ENCODE measurements at regions not wholly inside any gene's neighbourhood (a gene's known extent, or its start where the extent isn't known, plus 50 kb on each side); places are given as distances from the start of the nearest gene placed in this dataset.
"Not testable (repeated sequence)": the region's sequence is repeated elsewhere in the genome, so short reads cannot be mapped to it uniquely, and the experiment has no call there.

DNA sequence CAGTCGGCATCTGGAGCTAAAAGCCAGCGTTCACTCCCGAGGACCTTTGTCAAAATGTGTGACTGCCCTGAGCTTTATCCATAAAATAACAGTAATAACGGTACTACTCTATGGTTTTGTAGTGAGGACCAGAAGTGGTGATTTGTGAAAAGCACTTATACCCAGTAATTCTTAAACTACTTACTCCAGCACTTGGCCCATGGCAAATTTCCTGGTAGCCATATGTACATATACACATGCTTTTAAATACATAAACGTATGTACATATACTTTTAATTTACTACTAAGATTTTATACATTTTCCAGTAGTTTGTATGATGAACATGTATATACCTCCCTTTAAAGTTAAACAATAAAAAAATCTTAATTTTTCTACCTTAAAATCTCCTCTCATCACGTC is 163.8 kb upstream of the TMEM132C start:
- Mint-ChIP-seq H3K4me3 (ENCODE audit: low read depth) (no peak overlapping the region), H3K27ac (no peak overlapping the region), H3K27me3 (peaks cover 3% of the 10 kb centered on the region), H3K4me1 (ENCODE audit: low read depth) (peaks cover 3% of the 10 kb centered on the region), H3K9me3 (ENCODE audit: low read depth) (peaks cover 5% of the 10 kb centered on the region), H3K36me3 (ENCODE audit: insufficient read depth) (no peaks in the 10 kb centered on the region)
- no peak for DNase-seq (ENCODE audit: low spot score, unreplicated experiment)
- TF ChIP-seq, protein P1, sequence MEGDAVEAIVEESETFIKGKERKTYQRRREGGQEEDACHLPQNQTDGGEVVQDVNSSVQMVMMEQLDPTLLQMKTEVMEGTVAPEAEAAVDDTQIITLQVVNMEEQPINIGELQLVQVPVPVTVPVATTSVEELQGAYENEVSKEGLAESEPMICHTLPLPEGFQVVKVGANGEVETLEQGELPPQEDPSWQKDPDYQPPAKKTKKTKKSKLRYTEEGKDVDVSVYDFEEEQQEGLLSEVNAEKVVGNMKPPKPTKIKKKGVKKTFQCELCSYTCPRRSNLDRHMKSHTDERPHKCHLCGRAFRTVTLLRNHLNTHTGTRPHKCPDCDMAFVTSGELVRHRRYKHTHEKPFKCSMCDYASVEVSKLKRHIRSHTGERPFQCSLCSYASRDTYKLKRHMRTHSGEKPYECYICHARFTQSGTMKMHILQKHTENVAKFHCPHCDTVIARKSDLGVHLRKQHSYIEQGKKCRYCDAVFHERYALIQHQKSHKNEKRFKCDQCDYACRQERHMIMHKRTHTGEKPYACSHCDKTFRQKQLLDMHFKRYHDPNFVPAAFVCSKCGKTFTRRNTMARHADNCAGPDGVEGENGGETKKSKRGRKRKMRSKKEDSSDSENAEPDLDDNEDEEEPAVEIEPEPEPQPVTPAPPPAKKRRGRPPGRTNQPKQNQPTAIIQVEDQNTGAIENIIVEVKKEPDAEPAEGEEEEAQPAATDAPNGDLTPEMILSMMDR (IDR thresholded peaks at IDR 0.05; ENCODE audit: unreplicated experiment) = no peak

DNA sequence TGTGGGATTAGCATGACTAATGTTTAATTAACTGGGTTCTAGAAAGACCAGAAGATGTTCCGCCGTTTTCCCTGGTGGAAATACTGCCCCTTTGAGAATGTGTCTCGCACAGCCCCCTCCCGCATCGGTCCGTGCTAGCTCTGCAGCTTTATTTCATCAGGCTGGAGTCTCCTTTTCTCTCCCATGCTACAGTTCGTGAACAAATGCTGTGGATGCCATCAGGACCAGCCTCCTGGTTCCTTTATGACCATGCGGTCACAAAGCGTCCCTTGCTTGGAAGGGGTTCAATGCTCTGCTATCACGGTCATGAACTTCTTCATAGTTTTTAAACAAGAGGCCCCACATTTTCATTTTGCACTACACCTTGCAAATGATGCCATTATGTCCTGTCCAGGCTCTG is 157.7 kb upstream of the TMEM132C start:
- no peak overlapping the region for H3K27ac Mint-ChIP-seq
- H3K4me3 Mint-ChIP-seq (ENCODE audit: low read depth) = no peak overlapping the region
- DNase-seq (ENCODE audit: low spot score, unreplicated experiment) = no peak
- H3K27me3 Mint-ChIP-seq = peaks cover 5% of the 10 kb centered on the region
- no peaks in the 10 kb centered on the region for H3K36me3 Mint-ChIP-seq (ENCODE audit: insufficient read depth)
- TF ChIP-seq, protein P1 (IDR thresholded peaks at IDR 0.05; ENCODE audit: unreplicated experiment) = no peak
- H3K9me3 Mint-ChIP-seq (ENCODE audit: low read depth) = peaks cover 3% of the 10 kb centered on the region
- H3K4me1 Mint-ChIP-seq (ENCODE audit: low read depth) = peaks cover 2% of the 10 kb centered on the region

DNA sequence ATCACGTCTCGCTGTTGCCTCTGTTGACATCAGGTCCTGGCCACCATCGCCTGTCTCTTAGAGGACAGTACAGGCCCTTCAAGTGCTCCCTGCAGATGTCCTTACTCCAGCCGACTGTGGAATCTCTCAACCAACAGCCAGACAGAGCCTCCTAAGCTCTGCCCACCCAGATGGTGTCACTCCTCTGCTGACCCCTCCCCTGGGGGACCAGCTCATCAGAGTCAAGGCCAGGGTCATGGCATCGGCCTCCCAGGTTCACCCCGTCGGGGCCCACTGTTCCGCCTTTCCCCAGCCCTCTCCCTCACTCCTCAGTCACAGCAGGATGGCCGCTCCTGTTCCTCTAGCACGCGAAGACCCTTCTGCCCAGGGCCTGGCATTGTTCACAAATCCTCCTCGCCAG is 157.3 kb upstream of the TMEM132C start:
- Mint-ChIP-seq H3K36me3 (ENCODE audit: insufficient read depth) (no peaks in the 10 kb centered on the region), H3K9me3 (ENCODE audit: low read depth) (peaks cover 3% of the 10 kb centered on the region), H3K27me3 (peaks cover 5% of the 10 kb centered on the region), H3K4me3 (ENCODE audit: low read depth) (no peak overlapping the region), H3K27ac (no peak overlapping the region), H3K4me1 (ENCODE audit: low read depth) (peaks cover 1% of the 10 kb centered on the region)
- TF ChIP-seq, protein P1 (IDR thresholded peaks at IDR 0.05; ENCODE audit: unreplicated experiment) = no peak
- DNase-seq (ENCODE audit: low spot score, unreplicated experiment) = no peak

DNA sequence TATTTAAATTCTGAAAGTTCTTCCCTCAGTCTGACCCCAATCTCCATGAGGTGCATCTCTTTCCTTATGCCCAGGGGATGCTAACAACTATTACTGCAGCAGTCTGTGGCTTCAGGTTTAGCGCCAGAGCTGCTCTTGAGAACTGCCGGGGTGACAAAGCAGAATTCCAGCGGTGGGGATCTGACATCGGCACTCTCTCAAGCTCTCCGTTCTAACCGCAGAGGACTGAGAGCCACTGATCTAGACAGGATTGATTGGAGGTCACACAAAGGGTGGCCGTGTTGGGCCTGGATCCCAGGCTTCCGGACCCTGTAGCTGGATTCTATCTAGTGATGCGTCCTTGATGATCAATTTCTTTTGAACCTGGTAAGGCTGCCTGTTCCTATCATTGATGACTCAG is 155.6 kb upstream of the TMEM132C start:
- Mint-ChIP-seq H3K27me3 (peaks cover 5% of the 10 kb centered on the region), H3K4me3 (ENCODE audit: low read depth) (no peak overlapping the region), H3K9me3 (ENCODE audit: low read depth) (peaks cover 3% of the 10 kb centered on the region), H3K27ac (no peak overlapping the region), H3K4me1 (ENCODE audit: low read depth) (peaks cover 1% of the 10 kb centered on the region), H3K36me3 (ENCODE audit: insufficient read depth) (no peaks in the 10 kb centered on the region)
- DNase-seq (ENCODE audit: low spot score, unreplicated experiment) = no peak
- TF ChIP-seq, protein P1 (IDR thresholded peaks at IDR 0.05; ENCODE audit: unreplicated experiment) = no peak

DNA sequence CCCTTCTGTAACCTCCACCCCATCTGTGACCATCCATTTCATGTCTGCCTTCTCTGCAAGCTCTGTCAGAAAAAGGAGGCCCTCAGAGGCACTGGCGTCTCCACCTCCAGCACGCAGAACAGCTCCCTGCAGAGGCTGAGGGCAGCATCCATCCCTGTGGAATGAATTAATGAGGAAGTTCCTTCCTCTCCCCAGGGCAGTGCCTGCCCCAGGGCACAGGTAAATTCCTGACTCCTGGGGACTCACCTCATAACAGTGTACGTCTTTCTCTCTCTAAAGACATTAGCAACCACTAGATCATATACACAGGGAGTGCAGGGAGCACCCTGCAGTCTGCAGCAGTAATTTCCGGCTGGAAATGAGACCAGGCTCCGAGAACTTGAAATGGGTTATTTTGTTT is 155.0 kb upstream of the TMEM132C start:
- peaks cover 3% of the 10 kb centered on the region for H3K9me3 Mint-ChIP-seq (ENCODE audit: low read depth)
- peaks cover 5% of the 10 kb centered on the region for H3K27me3 Mint-ChIP-seq
- H3K4me3 Mint-ChIP-seq (ENCODE audit: low read depth) = no peak overlapping the region
- H3K27ac Mint-ChIP-seq = no peak overlapping the region
- DNase-seq (ENCODE audit: low spot score, unreplicated experiment) = no peak
- no peaks in the 10 kb centered on the region for H3K36me3 Mint-ChIP-seq (ENCODE audit: insufficient read depth)
- TF ChIP-seq, protein P1 (IDR thresholded peaks at IDR 0.05; ENCODE audit: unreplicated experiment) = no peak
- H3K4me1 Mint-ChIP-seq (ENCODE audit: low read depth) = peaks cover 1% of the 10 kb centered on the region

DNA sequence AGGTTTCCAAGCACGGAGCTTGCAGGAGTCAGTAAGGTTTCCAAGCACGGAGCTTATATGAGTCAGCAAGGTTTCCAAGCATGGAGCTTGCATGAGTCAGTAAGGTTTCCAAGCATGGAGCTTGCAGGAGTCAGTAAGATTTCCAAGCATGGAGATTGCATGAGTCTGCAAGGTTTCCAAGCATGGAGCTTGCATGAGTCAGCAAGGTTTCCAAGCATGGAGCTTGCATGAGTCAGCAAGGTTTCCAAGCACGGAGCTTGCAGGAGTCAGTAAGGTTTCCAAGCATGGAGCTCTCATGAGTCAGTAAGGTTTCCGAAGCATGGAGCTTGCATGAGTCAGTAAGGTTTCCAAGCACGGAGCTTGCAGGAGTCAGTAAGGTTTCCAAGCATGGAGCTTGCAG is 153.7 kb upstream of the TMEM132C start:
- H3K9me3 Mint-ChIP-seq (ENCODE audit: low read depth) = not testable (repeated sequence)

More for the DNA sequence above, 153.7 kb upstream of the TMEM132C start:
- H3K27ac Mint-ChIP-seq; H3K4me3 Mint-ChIP-seq (ENCODE audit: low read depth); H3K36me3 Mint-ChIP-seq (ENCODE audit: insufficient read depth); H3K27me3 Mint-ChIP-seq; H3K4me1 Mint-ChIP-seq (ENCODE audit: low read depth); DNase-seq (ENCODE audit: low spot score, unreplicated experiment): not testable (repeated sequence)

All from progenitor cell of endocrine pancreas (in vitro differentiated cells).